HepG2 (cell line): ENCODE measurements at regions not wholly inside any gene's neighbourhood (a gene's known extent, or its start where the extent isn't known, plus 50 kb on each side); places are given as distances from the start of the nearest gene placed in this dataset.

Source experiments
- ATAC-seq: fragments of 200-7000 bp; cut with Tn5 transposase; 3 replicates; pipeline ENCODE4 v1.9.1; 2020; ENCODE audit warnings: mild to moderate bottlenecking, moderate library complexity
- BruUV-seq: library from RNA; stranded (reverse); fragments of 400-500 nt; replicated peaks from 2 replicates; lab custom pipeline; 2021; lab: Mats Ljungman, UMichigan
- CTCF ChIA-PET: fragments of 300-600 bp; formaldehyde crosslinking; extraction: SDS; loops from one replicate; lab custom pipeline; 2021; ENCODE audit warnings: low total read pairs, inconsistent platforms, low intra/inter-chr PET ratio; lab: Yijun Ruan, JAX
- POLR2A ChIA-PET: fragments of 350-600 bp; sonication (Branson Sonifier 250); formaldehyde crosslinking; loops from one replicate; lab custom pipeline; 2020; ENCODE audit warnings: antibody characterized with exemption, inconsistent platforms; lab: Yijun Ruan, JAX
- DNase-seq: peaks from one replicate; pipeline ENCODE4 v3.0.0-alpha.2; 2015; ENCODE audit warnings: low spot score
- FAIRE-seq: peaks from 3 replicates; lab custom pipeline; 2011; peaks lifted over from hg19 to GRCh38; lab: Jason Lieb, UNC
- H2AFZ ChIP-seq: one replicate; pipeline ENCODE4 v1.6.1; 2011; ENCODE audit warnings: low read length, inconsistent platforms
- H3K27ac ChIP-seq: fragments of 300-600 bp; 3 replicates; pipeline ENCODE4 v1.8.0; 2011; ENCODE audit warnings: mixed run types, mild to moderate bottlenecking, mixed read lengths, low read length, inconsistent platforms; ENCODE audit not compliant: insufficient read depth; ENCODE audit errors: extremely low read length
- H3K27me3 ChIP-seq, 2 experiments: fragments of 200-600 bp in 1 of 2; 2 replicates in 1 of 2; 3 replicates in 1 of 2; pipeline versions ENCODE4 v1.6.0 to v1.8.0; 2011; ENCODE audit warnings: low read length in 2 of 2, mild to moderate bottlenecking in 2 of 2, moderate library complexity in 2 of 2, inconsistent platforms in 1 of 2; ENCODE audit not compliant: insufficient read depth in 2 of 2, control insufficient read depth in 1 of 2
- H3K36me3 ChIP-seq, 2 experiments: fragments of 200-600 bp in 1 of 2; replicated peaks in 1 of 2; 2 replicates in 1 of 2; 3 replicates in 1 of 2; pipeline versions ENCODE4 v1.5.1 to v1.8.0; 2011; ENCODE audit warnings: low read length in 2 of 2, inconsistent platforms in 1 of 2; ENCODE audit not compliant: insufficient read depth in 2 of 2, control insufficient read depth in 1 of 2
- H3K4me1 ChIP-seq: 2 replicates; pipeline ENCODE4 v1.5.1; 2012; ENCODE audit warnings: low read length, inconsistent platforms; ENCODE audit not compliant: insufficient read depth
- H3K4me2 ChIP-seq: 2 replicates; pipeline ENCODE4 v1.6.0; 2011; ENCODE audit warnings: low read depth, low read length, inconsistent platforms
- H3K4me3 ChIP-seq, 3 experiments: fragments of 200-600 bp in 1 of 3; sonication (generic), shearing (Covaris generic) in 1 of 3; replicated peaks in 1 of 3; 2 replicates each; pipeline ENCODE4 v1.5.1; 2011 to 2016; ENCODE audit warnings: low read length in 3 of 3, inconsistent platforms in 2 of 3, low read depth in 2 of 3, mild to moderate bottlenecking in 2 of 3, control low read depth in 1 of 3, mixed read lengths in 1 of 3; ENCODE audit not compliant: insufficient read depth in 1 of 3
- H3K79me2 ChIP-seq: one replicate; pipeline ENCODE4 v1.6.1; 2011; ENCODE audit warnings: low read length, inconsistent platforms; ENCODE audit not compliant: insufficient read depth
- H3K9ac ChIP-seq: 2 replicates; pipeline ENCODE4 v1.6.0; 2011; ENCODE audit warnings: mild to moderate bottlenecking, low read depth, low read length, inconsistent platforms; ENCODE audit not compliant: insufficient read depth
- H3K9me3 ChIP-seq: 2 replicates; pipeline ENCODE4 v1.5.1; 2012; ENCODE audit warnings: mild to moderate bottlenecking, low read length
- H4K20me1 ChIP-seq: 2 replicates; pipeline ENCODE4 v1.6.0; 2011; ENCODE audit warnings: inconsistent platforms, mild to moderate bottlenecking, low read length, moderate library complexity; ENCODE audit not compliant: insufficient read depth
- PHF8 ChIP-seq: sonication (generic); formaldehyde crosslinking; IDR thresholded peaks from 2 replicates; pipeline ENCODE4 v1.5.0; 2020; ENCODE audit warnings: missing genetic modification reagents
- RFX3 ChIP-seq: IDR thresholded peaks from 2 replicates; pipeline ENCODE4 v1.6.1; 2016; ENCODE audit warnings: missing biosample characterization, missing genetic modification reagents
- RFXAP ChIP-seq: sonication (generic); formaldehyde crosslinking; IDR thresholded peaks from 2 replicates; pipeline ENCODE4 v1.4.0; 2020; ENCODE audit warnings: missing genetic modification reagents, borderline replicate concordance
- SRSF1 ChIP-seq: fragments of 200-400 bp; formaldehyde crosslinking; optimal IDR thresholded peaks from 2 replicates; pipeline ENCODE3; 2017; ENCODE audit warnings: mild to moderate bottlenecking, low read depth, low read length, moderate library complexity
- ZNF30 ChIP-seq: sonication (generic); formaldehyde crosslinking; IDR thresholded peaks from 2 replicates; pipeline ENCODE4 v1.5.0; 2020; ENCODE audit warnings: mild to moderate bottlenecking, missing genetic modification reagents
- ZNF615 ChIP-seq: sonication (generic); formaldehyde crosslinking; IDR thresholded peaks from 2 replicates; pipeline ENCODE4 v1.5.0; 2020; ENCODE audit warnings: mild to moderate bottlenecking, missing genetic modification reagents, borderline replicate concordance
- WGBS: methylation state at CpG from one replicate; pipeline ENCODE4 v1.1.6; 2017; ENCODE audit warnings: low lambda C conversion rate; 5-methylcytosine and 5-hydroxymethylcytosine counted together
- in situ Hi-C: cut with HindIII; loops from 2 replicates; pipeline ENCODE4 v1.10.0; 2017; ENCODE audit warnings: low pct_unique_long_range_greater_than_20kb; ENCODE audit not compliant: extremely low pct_ligation_motif_present
- intact Hi-C: fragments of 100-400 bp; cut with micrococcal nuclease; formaldehyde crosslinking; loops from one replicate; pipeline ENCODE4 v1.10.0; 2022; ENCODE audit not compliant: unreplicated experiment
- TF ChIP-seq, protein P1 (sequence below): sonication (generic); formaldehyde crosslinking; IDR thresholded peaks from 2 replicates; pipeline ENCODE4 v1.4.0; 2020; ENCODE audit warnings: mild to moderate bottlenecking, missing genetic modification reagents, borderline replicate concordance
- TF ChIP-seq, protein P2 (sequence below), 2 experiments: sonication (generic) in 1 of 2; formaldehyde crosslinking in 1 of 2; IDR thresholded peaks; 2 replicates each; pipeline versions ENCODE4 v1.4.0 to v1.6.1; 2018 to 2020; ENCODE audit warnings: missing genetic modification reagents in 2 of 2, borderline replicate concordance in 1 of 2, low read depth in 1 of 2, mild to moderate bottlenecking in 1 of 2, missing biosample characterization in 1 of 2
- TF ChIP-seq, protein P3 (sequence below): sonication (generic); formaldehyde crosslinking; IDR thresholded peaks from 2 replicates; pipeline ENCODE4 v1.8.0; 2022; ENCODE audit warnings: low read depth, missing genetic modification reagents
- TF ChIP-seq, protein P4 (sequence below): sonication (generic); formaldehyde crosslinking; IDR thresholded peaks from 2 replicates; pipeline ENCODE4 v1.8.1; 2023; ENCODE audit warnings: missing genetic modification reagents, inconsistent platforms, borderline replicate concordance

DNA sequence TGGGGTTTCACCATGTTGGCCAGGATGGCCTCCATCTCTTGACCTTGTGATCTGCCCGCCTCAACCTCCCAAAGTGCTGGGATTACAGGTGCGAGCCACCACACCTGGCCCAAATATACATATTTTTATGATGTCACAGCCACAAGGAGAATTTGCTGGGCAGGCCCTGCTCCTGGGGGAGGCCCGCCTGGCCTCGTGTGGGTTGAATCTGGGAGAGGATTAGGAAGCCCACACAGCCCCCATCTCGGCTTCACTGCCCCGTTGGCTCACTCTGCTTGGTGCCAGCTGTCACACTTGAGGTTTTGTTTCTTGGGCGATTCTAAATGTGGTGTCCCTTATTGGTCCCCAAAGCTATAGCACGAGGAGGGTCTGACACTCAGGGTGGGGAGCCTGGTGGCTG is 335.7 kb upstream of the AJAP1 start (continued):
- TF ChIP-seq, protein P1, sequence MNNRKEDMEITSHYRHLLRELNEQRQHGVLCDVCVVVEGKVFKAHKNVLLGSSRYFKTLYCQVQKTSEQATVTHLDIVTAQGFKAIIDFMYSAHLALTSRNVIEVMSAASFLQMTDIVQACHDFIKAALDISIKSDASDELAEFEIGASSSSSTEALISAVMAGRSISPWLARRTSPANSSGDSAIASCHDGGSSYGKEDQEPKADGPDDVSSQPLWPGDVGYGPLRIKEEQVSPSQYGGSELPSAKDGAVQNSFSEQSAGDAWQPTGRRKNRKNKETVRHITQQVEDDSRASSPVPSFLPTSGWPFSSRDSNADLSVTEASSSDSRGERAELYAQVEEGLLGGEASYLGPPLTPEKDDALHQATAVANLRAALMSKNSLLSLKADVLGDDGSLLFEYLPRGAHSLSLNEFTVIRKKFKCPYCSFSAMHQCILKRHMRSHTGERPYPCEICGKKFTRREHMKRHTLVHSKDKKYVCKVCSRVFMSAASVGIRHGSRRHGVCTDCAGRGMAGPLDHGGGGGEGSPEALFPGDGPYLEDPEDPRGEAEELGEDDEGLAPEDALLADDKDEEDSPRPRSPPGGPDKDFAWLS (CRISPR knock-in tag) = no peak

DNA sequence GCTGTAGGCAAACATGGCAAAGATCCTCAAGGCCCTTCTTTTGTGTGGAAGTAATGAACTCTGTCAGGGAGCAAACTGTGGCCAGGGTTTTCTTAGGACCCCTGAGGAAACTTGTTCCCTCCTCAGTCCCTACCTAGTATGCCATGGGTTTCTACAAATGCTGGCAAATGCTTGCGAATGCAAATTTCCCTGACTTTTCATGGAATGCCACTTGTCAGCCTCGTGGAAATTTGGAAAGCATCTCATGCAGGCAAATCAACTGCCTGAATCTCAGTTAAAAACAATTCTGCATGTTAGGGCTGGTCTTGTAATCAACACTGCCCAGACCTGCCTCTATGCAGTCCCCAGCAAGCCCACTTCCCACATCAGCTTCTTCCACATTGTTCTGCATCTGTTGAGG is 334.9 kb upstream of the AJAP1 start:
- in situ Hi-C loops (no loop called here), intact Hi-C loops (no loop called here)
- Histone ChIP-seq H4K20me1 (no peaks in the 10 kb centered on the region), H2AFZ (no peak overlapping the region), H3K4me2 (no peak overlapping the region), H3K4me1 (no peaks in the 10 kb centered on the region), H3K27ac (no peak overlapping the region), H3K4me3 (no peak overlapping the region), H3K36me3 (no peaks in the 10 kb centered on the region), H3K9ac (no peak overlapping the region), H3K79me2 (no peaks in the 10 kb centered on the region), H3K9me3 (peaks cover 9% of the 10 kb centered on the region), H3K27me3 (no peaks in the 10 kb centered on the region; a peak in 2 of 5 replicates)
- WGBS = 50% methylated on average over 2 of the region's 2 CpGs
- TF ChIP-seq RFXAP (CRISPR knock-in tag) = no peak
- TF ChIP-seq ZNF30 (CRISPR knock-in tag) = no peak
- BruUV-seq = no TSS peak
- FAIRE-seq = no peak
- ATAC-seq = no peak
- ChIA-PET CTCF (no interaction called here), POLR2A (no interaction called here)
- no peak for DNase-seq

DNA sequence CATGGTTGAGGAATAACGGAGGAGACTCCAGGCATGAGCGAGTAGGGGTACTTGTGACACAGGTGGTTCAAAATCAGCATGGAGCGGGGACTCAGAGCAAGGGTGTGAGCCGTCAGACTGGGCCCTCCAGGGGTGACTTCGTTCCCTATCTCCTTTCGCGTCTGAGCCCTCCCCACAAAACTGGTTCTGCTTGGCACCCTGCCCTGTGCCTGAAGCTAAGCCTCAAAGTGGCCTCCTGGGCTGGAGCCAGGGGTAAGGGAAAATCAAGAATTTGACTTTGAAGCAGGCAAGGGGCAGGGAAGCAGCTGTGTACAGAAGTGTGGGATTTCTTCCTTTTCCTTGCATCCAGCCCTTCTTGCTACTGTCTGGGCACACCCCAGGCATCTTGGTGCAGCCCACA is 331.5 kb upstream of the AJAP1 start:
- H3K27me3 ChIP-seq = no peaks in the 10 kb centered on the region; a peak in 2 of 5 replicates
- no peak for FAIRE-seq
- H4K20me1 ChIP-seq = no peaks in the 10 kb centered on the region
- ChIA-PET POLR2A (no interaction called here), CTCF (no interaction called here)
- H3K36me3 ChIP-seq = no peaks in the 10 kb centered on the region
- in situ Hi-C loops = no loop called here
- intact Hi-C loops = no loop called here
- no peak overlapping the region for H3K27ac ChIP-seq
- H3K4me1 ChIP-seq = no peaks in the 10 kb centered on the region
- WGBS = 64% methylated on average over 5 of the region's 7 CpGs
- no peak overlapping the region for H3K4me2 ChIP-seq
- no peak for DNase-seq
- no peak overlapping the region for H2AFZ ChIP-seq
- BruUV-seq = no TSS peak
- ATAC-seq = no peak
- no peak overlapping the region for H3K9ac ChIP-seq
- H3K4me3 ChIP-seq = no peak overlapping the region
- H3K79me2 ChIP-seq = no peaks in the 10 kb centered on the region
- no peaks in the 10 kb centered on the region for H3K9me3 ChIP-seq
- TF ChIP-seq RFX3 (CRISPR knock-in tag) (no peak), SRSF1 (no peak), ZNF615 (CRISPR knock-in tag) (no peak), PHF8 (CRISPR knock-in tag) (no peak)
- TF ChIP-seq, protein P2, sequence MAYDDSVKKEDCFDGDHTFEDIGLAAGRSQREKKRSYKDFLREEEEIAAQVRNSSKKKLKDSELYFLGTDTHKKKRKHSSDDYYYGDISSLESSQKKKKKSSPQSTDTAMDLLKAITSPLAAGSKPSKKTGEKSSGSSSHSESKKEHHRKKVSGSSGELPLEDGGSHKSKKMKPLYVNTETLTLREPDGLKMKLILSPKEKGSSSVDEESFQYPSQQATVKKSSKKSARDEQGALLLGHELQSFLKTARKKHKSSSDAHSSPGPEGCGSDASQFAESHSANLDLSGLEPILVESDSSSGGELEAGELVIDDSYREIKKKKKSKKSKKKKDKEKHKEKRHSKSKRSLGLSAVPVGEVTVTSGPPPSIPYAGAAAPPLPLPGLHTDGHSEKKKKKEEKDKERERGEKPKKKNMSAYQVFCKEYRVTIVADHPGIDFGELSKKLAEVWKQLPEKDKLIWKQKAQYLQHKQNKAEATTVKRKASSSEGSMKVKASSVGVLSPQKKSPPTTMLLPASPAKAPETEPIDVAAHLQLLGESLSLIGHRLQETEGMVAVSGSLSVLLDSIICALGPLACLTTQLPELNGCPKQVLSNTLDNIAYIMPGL (CRISPR knock-in tag; IDR thresholded peaks at IDR 0.05; ENCODE audit: borderline replicate concordance in 1 of 2, low read depth in 1 of 2) = no peak
- TF ChIP-seq, protein P3, sequence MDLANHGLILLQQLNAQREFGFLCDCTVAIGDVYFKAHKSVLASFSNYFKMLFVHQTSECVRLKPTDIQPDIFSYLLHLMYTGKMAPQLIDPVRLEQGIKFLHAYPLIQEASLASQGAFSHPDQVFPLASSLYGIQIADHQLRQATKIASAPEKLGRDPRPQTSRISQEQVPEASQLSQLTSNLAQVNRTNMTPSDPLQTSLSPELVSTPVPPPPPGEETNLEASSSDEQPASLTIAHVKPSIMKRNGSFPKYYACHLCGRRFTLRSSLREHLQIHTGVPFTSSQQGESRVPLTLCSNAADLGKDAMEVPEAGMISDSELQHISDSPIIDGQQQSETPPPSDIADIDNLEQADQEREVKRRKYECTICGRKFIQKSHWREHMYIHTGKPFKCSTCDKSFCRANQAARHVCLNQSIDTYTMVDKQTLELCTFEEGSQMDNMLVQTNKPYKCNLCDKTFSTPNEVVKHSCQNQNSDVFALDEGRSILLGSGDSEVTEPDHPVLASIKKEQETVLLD (CRISPR knock-in tag) = no peak
- TF ChIP-seq, protein P4, sequence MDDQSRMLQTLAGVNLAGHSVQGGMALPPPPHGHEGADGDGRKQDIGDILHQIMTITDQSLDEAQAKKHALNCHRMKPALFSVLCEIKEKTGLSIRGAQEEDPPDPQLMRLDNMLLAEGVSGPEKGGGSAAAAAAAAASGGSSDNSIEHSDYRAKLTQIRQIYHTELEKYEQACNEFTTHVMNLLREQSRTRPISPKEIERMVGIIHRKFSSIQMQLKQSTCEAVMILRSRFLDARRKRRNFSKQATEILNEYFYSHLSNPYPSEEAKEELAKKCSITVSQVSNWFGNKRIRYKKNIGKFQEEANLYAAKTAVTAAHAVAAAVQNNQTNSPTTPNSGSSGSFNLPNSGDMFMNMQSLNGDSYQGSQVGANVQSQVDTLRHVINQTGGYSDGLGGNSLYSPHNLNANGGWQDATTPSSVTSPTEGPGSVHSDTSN (CRISPR knock-in tag) = no peak
